DND-41 (cell line): ENCODE measurements at regions not wholly inside any gene's neighbourhood (a gene's known extent, or its start where the extent isn't known, plus 50 kb on each side); places are given as distances from the start of the nearest gene placed in this dataset.
"Not testable (repeated sequence)": the region's sequence is repeated elsewhere in the genome, so short reads cannot be mapped to it uniquely, and the experiment has no call there.

Source experiments
- ATAC-seq: fragments of 200-7000 bp; cut with Tn5 transposase; 3 replicates; pipeline ENCODE4 v1.9.1; 2021; ENCODE audit warnings: low read depth; ENCODE audit not compliant: insufficient read depth
- DNase-seq: peaks from one replicate; pipeline ENCODE4 v3.0.0-alpha.2; 2020
- H2AFZ ChIP-seq: 2 replicates; pipeline ENCODE4 v1.6.0; 2012; ENCODE audit warnings: low read depth, low read length
- H3K27ac ChIP-seq: 2 replicates; pipeline ENCODE4 v1.5.1; 2012; ENCODE audit warnings: low read length, inconsistent platforms
- H3K27me3 ChIP-seq: fragments of 200-600 bp; sonication (generic); 2 replicates; pipeline ENCODE4 v1.6.0; 2012; ENCODE audit warnings: low read length, mild to moderate bottlenecking, inconsistent platforms; ENCODE audit not compliant: insufficient read depth, poor library complexity
- H3K36me3 ChIP-seq: 2 replicates; pipeline ENCODE4 v1.5.1; 2012; ENCODE audit warnings: low read length, inconsistent platforms; ENCODE audit not compliant: insufficient read depth
- H3K4me1 ChIP-seq: 2 replicates; pipeline ENCODE4 v1.5.1; 2012; ENCODE audit warnings: mild to moderate bottlenecking, low read length; ENCODE audit not compliant: insufficient read depth
- H3K4me2 ChIP-seq: 2 replicates; pipeline ENCODE4 v1.6.0; 2012; ENCODE audit warnings: mild to moderate bottlenecking, moderate library complexity, low read length, inconsistent platforms; ENCODE audit not compliant: insufficient read depth
- H3K4me3 ChIP-seq, 2 experiments: fragments of 200-600 bp in 1 of 2; shearing (Covaris generic) in 1 of 2; 2 replicates each; pipeline ENCODE4 v1.5.1; 2012 to 2016; ENCODE audit warnings: inconsistent platforms in 2 of 2, low read length in 2 of 2, mild to moderate bottlenecking in 2 of 2, low read depth in 1 of 2, moderate library complexity in 1 of 2
- H3K79me2 ChIP-seq: 2 replicates; pipeline ENCODE4 v1.6.0; 2012; ENCODE audit warnings: low read length, inconsistent platforms; ENCODE audit not compliant: insufficient read depth
- H3K9ac ChIP-seq: 2 replicates; pipeline ENCODE4 v1.6.0; 2012; ENCODE audit warnings: low read depth, mild to moderate bottlenecking, inconsistent platforms, low read length, moderate library complexity
- H3K9me3 ChIP-seq: 2 replicates; pipeline ENCODE4 v1.5.1; 2012; ENCODE audit warnings: low read length, moderate library complexity, mild to moderate bottlenecking, inconsistent platforms; ENCODE audit not compliant: insufficient read depth, severe bottlenecking
- H4K20me1 ChIP-seq: 2 replicates; pipeline ENCODE4 v1.6.0; 2012; ENCODE audit warnings: low read length; ENCODE audit not compliant: insufficient read depth
- CTCF ChIP-seq: IDR thresholded peaks from 2 replicates; pipeline ENCODE4 v1.5.1; 2012; ENCODE audit warnings: borderline replicate concordance, low read length, moderate library complexity, mild to moderate bottlenecking; ENCODE audit not compliant: poor library complexity, severe bottlenecking; ENCODE audit errors: extremely low read depth
- EZH2 ChIP-seq: IDR thresholded peaks from 3 replicates; pipeline ENCODE4 v1.6.1; 2012; ENCODE audit warnings: borderline replicate concordance, low read depth, mild to moderate bottlenecking, moderate library complexity, low read length, inconsistent platforms; ENCODE audit not compliant: severe bottlenecking

GRCh38 chr6:100228437-100228833 lies 234.4 kb upstream of the MCHR2 start:
- TF ChIP-seq CTCF (no peak), EZH2 (no peak)
- H3K9ac ChIP-seq = no peak overlapping the region
- no peak overlapping the region for H3K4me2 ChIP-seq
- H3K79me2 ChIP-seq = no peaks in the 10 kb centered on the region
- H3K36me3 ChIP-seq = no peaks in the 10 kb centered on the region
- no peaks in the 10 kb centered on the region for H3K27me3 ChIP-seq
- no peaks in the 10 kb centered on the region for H4K20me1 ChIP-seq
- H3K4me1 ChIP-seq = no peaks in the 10 kb centered on the region
- no peaks in the 10 kb centered on the region for H3K9me3 ChIP-seq
- H3K27ac ChIP-seq = no peak overlapping the region
- no peak for ATAC-seq
- no peak overlapping the region for H3K4me3 ChIP-seq
- no peak overlapping the region for H2AFZ ChIP-seq
- DNase-seq = no peak

GRCh38 chr6:100226811-100227210 lies 232.8 kb upstream of the MCHR2 start:
- Histone ChIP-seq H3K9me3 (no peaks in the 10 kb centered on the region), H3K4me1 (no peaks in the 10 kb centered on the region)

GRCh38 chr6:100223952-100224351 lies 229.9 kb upstream of the MCHR2 start:
- H4K20me1 ChIP-seq, H3K9me3 ChIP-seq, H3K9ac ChIP-seq, H3K79me2 ChIP-seq, H3K36me3 ChIP-seq, H3K27me3 ChIP-seq, H3K27ac ChIP-seq, H3K4me2 ChIP-seq, H2AFZ ChIP-seq, DNase-seq, ATAC-seq, H3K4me1 ChIP-seq, H3K4me3 ChIP-seq: not testable (repeated sequence)

More at GRCh38 chr6:100226811-100227210, 232.8 kb upstream of the MCHR2 start:
- H3K4me3 ChIP-seq = no peak overlapping the region
- no peak for DNase-seq
- H4K20me1 ChIP-seq = no peaks in the 10 kb centered on the region
- no peak for TF ChIP-seq EZH2
- TF ChIP-seq CTCF = no peak
- H3K9ac ChIP-seq = no peak overlapping the region
- H3K79me2 ChIP-seq = no peaks in the 10 kb centered on the region
- H3K27ac ChIP-seq = no peak overlapping the region
- H3K4me2 ChIP-seq = no peak overlapping the region
- H3K27me3 ChIP-seq = no peaks in the 10 kb centered on the region
- no peaks in the 10 kb centered on the region for H3K36me3 ChIP-seq
- H2AFZ ChIP-seq = no peak overlapping the region
- no peak for ATAC-seq

GRCh38 chr6:100220543-100220942 lies 226.5 kb upstream of the MCHR2 start:
- ATAC-seq (no peak), DNase-seq (no peak)
- Histone ChIP-seq H3K27ac (no peak overlapping the region), H3K9me3 (no peaks in the 10 kb centered on the region), H3K4me3 (no peak overlapping the region), H3K4me1 (no peaks in the 10 kb centered on the region), H3K4me2 (no peak overlapping the region), H3K36me3 (no peaks in the 10 kb centered on the region), H2AFZ (no peak overlapping the region), H4K20me1 (no peaks in the 10 kb centered on the region), H3K79me2 (no peaks in the 10 kb centered on the region), H3K27me3 (no peaks in the 10 kb centered on the region), H3K9ac (no peak overlapping the region)
- no peak for TF ChIP-seq CTCF
- TF ChIP-seq EZH2 = no peak
